Gastrocnemius medialis (tissue), 4 donors: ENCODE measurements at regions not wholly inside any gene's neighbourhood (a gene's known extent, or its start where the extent isn't known, plus 50 kb on each side); places are given as distances from the start of the nearest gene placed in this dataset.

Source experiments
- POLR2A ChIP-seq, 2 donors: fragments of 450-650 bp; IDR thresholded peaks; one replicate each; pipeline ENCODE4 v1.6.1; 2017; ENCODE audit warnings: antibody characterized with exemption in 2 of 2, mild to moderate bottlenecking in 2 of 2, moderate library complexity in 2 of 2
- TF ChIP-seq, protein P1 (sequence below), 5 experiments: fragments of 450-650 bp in 3 of 5; fragments of 200-600 bp in 2 of 5; sonication (generic) in 2 of 5; IDR thresholded peaks in 4 of 5; conservative IDR thresholded peaks in 1 of 5; 1 replicate in 4 of 5; 2 replicates in 1 of 5; pipeline ENCODE4 v1.5.1; 2016 to 2019; ENCODE audit warnings: antibody characterized with exemption in 5 of 5, mild to moderate bottlenecking in 3 of 5, moderate library complexity in 3 of 5

DNA sequence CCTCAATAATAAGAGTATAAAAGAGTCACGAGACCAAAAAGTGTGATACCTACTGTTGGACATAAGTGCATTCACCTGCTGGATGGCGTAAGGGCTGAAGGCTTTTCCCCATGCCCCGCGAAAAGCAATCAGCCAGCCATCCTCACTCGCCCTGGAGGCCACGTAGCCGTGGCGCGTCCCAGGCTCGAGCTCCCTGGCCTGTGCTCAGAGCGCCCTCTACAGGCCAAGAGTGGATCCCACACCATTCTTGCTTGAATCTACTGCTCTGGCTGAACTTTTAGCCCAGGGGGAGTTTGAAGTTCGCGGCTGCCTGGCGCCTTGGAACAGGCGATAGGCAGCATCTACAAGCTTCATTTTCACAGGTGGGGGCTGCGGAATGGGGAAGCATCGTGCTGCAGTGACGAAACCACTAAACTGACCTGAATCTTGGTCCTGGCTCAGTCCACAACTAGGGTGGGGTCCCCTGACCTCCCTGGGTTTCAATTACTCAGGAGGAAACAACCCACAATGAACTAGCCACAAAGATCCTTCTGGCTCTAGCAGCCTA lies 70.3 kb upstream of the SERBP1 start:
- TF ChIP-seq, protein P1, sequence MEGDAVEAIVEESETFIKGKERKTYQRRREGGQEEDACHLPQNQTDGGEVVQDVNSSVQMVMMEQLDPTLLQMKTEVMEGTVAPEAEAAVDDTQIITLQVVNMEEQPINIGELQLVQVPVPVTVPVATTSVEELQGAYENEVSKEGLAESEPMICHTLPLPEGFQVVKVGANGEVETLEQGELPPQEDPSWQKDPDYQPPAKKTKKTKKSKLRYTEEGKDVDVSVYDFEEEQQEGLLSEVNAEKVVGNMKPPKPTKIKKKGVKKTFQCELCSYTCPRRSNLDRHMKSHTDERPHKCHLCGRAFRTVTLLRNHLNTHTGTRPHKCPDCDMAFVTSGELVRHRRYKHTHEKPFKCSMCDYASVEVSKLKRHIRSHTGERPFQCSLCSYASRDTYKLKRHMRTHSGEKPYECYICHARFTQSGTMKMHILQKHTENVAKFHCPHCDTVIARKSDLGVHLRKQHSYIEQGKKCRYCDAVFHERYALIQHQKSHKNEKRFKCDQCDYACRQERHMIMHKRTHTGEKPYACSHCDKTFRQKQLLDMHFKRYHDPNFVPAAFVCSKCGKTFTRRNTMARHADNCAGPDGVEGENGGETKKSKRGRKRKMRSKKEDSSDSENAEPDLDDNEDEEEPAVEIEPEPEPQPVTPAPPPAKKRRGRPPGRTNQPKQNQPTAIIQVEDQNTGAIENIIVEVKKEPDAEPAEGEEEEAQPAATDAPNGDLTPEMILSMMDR (IDR thresholded peaks at IDR 0.05 in 4 of 5, conservative IDR thresholded peaks at IDR 0.05 in 1 of 5), result peak; percentile 92 to 99 (median 95)
- no peak for TF ChIP-seq POLR2A (IDR thresholded peaks at IDR 0.05)
